ENCODE measurements at regions not wholly inside any gene's neighbourhood (a gene's known extent, or its start where the extent isn't known, plus 50 kb on each side); places are given as distances from the start of the nearest gene placed in this dataset.

GRCh38 chr2:7117076-7117475, 199.9 kb downstream of the RNF144A start:
- POLR2A ChIA-PET, result no interaction called here
- no peak for TF ChIP-seq CTCF (IDR thresholded peaks at IDR 0.05; ENCODE audit: insufficient read depth, low read length, missing control alignments)
- H3K4me3 ChIP-seq (ENCODE audit: low read depth, low read length), result no peak overlapping the region
- CTCF ChIA-PET, result interaction anchor here (0.9 to 6.5 kb wide), 8 partner anchors 8 to 1646 kb away, joined by 3 to 30 read pairs (median 4); no protein-coding TSS in a partner anchor
- DNase-seq (ENCODE audit: low read depth, low spot score), result no peak

GRCh38 chr2:7118606-7119131, 201.5 kb downstream of the RNF144A start:
- TF ChIP-seq CTCF (IDR thresholded peaks at IDR 0.05; ENCODE audit: insufficient read depth, low read length, missing control alignments), result no peak
- no peak overlapping the region for H3K4me3 ChIP-seq (ENCODE audit: low read depth, low read length)
- ChIA-PET POLR2A (no interaction called here), CTCF (interaction anchor here (0.7 to 6.5 kb wide), 10 partner anchors 10 to 1642 kb away, joined by 3 to 30 read pairs (median 3); no protein-coding TSS in a partner anchor)
- DNase-seq (ENCODE audit: low read depth, low spot score), result no peak

GRCh38 chr2:7119132-7119835, 202.1 kb downstream of the RNF144A start:
- peak; percentile 60 for TF ChIP-seq CTCF (IDR thresholded peaks at IDR 0.05; ENCODE audit: insufficient read depth, low read length, missing control alignments)
- CTCF ChIA-PET, result interaction anchor here (0.8 to 6.5 kb wide), 10 partner anchors 10 to 1641 kb away, joined by 3 to 30 read pairs (median 3); no protein-coding TSS in a partner anchor
- H3K4me3 ChIP-seq (ENCODE audit: low read depth, low read length), result no peak overlapping the region
- POLR2A ChIA-PET, result no interaction called here
- DNase-seq (ENCODE audit: low read depth, low spot score), result no peak

GRCh38 chr2:7121851-7122250, 204.6 kb downstream of the RNF144A start:
- H3K4me3 ChIP-seq (ENCODE audit: low read depth, low read length), result no peak overlapping the region
- DNase-seq (ENCODE audit: low read depth, low spot score), result no peak
- TF ChIP-seq CTCF (IDR thresholded peaks at IDR 0.05; ENCODE audit: insufficient read depth, low read length, missing control alignments), result no peak
- ChIA-PET CTCF (interaction anchor here (2.2 kb wide), 1 partner anchor 9 kb away, joined by 6 read pairs; no protein-coding TSS in a partner anchor), POLR2A (no interaction called here)

- DNase-seq (ENCODE audit: low read depth, low spot score), result no peak
- ChIA-PET CTCF (no interaction called here), POLR2A (no interaction called here)
- TF ChIP-seq CTCF (IDR thresholded peaks at IDR 0.05; ENCODE audit: insufficient read depth, low read length, missing control alignments), result no peak
- H3K4me3 ChIP-seq (ENCODE audit: low read depth, low read length), result no peak overlapping the region
Observed at GRCh38 chr2:7127156-7127555, 209.9 kb downstream of the RNF144A start.

GRCh38 chr2:7127687-7128086, 210.5 kb downstream of the RNF144A start:
- POLR2A ChIA-PET, result no interaction called here
- TF ChIP-seq CTCF (IDR thresholded peaks at IDR 0.05; ENCODE audit: insufficient read depth, low read length, missing control alignments), result no peak
- CTCF ChIA-PET, result no interaction called here
- no peak overlapping the region for H3K4me3 ChIP-seq (ENCODE audit: low read depth, low read length)
- no peak for DNase-seq (ENCODE audit: low read depth, low spot score)
